ENCODE measurements at regions not wholly inside any gene's neighbourhood (a gene's known extent, or its start where the extent isn't known, plus 50 kb on each side); places are given as distances from the start of the nearest gene placed in this dataset.
A peak's percentile ranks its signal among the peaks of the same experiment; 100 is the strongest.

DNA sequence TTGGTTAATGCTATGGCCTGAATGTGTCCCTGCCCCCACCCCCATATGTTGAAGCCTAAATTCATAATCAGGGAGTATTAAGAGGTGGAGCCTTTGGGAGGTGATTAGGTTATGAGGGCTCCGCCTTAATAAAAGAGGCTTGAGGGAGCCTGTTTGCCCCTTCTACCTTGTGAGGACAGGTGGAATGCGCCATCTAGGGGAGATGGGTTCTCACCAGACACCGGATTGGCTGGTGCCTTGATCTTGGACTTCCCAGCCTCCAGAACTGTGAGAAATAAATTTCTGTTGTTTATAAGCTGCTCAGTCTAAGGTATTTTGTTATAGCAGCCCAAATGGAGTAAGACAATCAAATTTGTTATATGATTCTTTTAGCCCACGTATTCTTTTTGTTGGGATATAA, 148.3 kb downstream of the PTCSC3 start:
- WGBS (ENCODE audit: low lambda C conversion rate): 9% methylated on average over 4 of the region's 4 CpGs
- no peak for DNase-seq
- TF ChIP-seq RAD21 (IDR thresholded peaks at IDR 0.05; ENCODE audit: low read length) (peak; percentile 21; the same call in 1 of the 2 replicates), TAF1 (IDR thresholded peaks at IDR 0.05; ENCODE audit: borderline replicate concordance, low read depth, low read length) (no peak)
- TF ChIP-seq, protein P1, sequence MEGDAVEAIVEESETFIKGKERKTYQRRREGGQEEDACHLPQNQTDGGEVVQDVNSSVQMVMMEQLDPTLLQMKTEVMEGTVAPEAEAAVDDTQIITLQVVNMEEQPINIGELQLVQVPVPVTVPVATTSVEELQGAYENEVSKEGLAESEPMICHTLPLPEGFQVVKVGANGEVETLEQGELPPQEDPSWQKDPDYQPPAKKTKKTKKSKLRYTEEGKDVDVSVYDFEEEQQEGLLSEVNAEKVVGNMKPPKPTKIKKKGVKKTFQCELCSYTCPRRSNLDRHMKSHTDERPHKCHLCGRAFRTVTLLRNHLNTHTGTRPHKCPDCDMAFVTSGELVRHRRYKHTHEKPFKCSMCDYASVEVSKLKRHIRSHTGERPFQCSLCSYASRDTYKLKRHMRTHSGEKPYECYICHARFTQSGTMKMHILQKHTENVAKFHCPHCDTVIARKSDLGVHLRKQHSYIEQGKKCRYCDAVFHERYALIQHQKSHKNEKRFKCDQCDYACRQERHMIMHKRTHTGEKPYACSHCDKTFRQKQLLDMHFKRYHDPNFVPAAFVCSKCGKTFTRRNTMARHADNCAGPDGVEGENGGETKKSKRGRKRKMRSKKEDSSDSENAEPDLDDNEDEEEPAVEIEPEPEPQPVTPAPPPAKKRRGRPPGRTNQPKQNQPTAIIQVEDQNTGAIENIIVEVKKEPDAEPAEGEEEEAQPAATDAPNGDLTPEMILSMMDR (IDR thresholded peaks at IDR 0.05): peak; percentile 16; the same call in 1 of the 2 replicates
- Histone ChIP-seq H3K4me1 (ENCODE audit: control insufficient read depth in 1 of 2, insufficient read depth in 2 of 2, low read depth in 1 of 2, low read length in 1 of 2) (no peaks in the 10 kb centered on the region), H3K9me3 (no peaks in the 10 kb centered on the region), H3K9me2 (no peaks in the 10 kb centered on the region), H3K27me3 (ENCODE audit: insufficient read depth) (peaks cover 12% of the 10 kb centered on the region; the same call in 1 of the 2 replicates), H3K9ac (no peak overlapping the region), H3K36me3 (replicated peaks in 1 of 2; ENCODE audit: control insufficient read depth in 1 of 2, insufficient read depth in 2 of 2, low read length in 1 of 2) (no peaks in the 10 kb centered on the region), H2AFZ (ENCODE audit: low read depth) (no peak overlapping the region), H3K4me3 (ENCODE audit: low read depth in 2 of 2, low read length in 1 of 2) (no peak overlapping the region), H3F3A (replicated peaks; ENCODE audit: insufficient read depth) (no peaks in the 10 kb centered on the region), H3K4me2 (no peak overlapping the region), H3K79me2 (ENCODE audit: insufficient read depth) (no peaks in the 10 kb centered on the region), H3K27ac (ENCODE audit: low read depth in 2 of 2, low read length in 1 of 2) (no peak overlapping the region), H4K20me1 (ENCODE audit: insufficient read depth) (no peaks in the 10 kb centered on the region)
- POLR2A ChIA-PET: no interaction called here
- CTCF ChIA-PET: no interaction called here

DNA sequence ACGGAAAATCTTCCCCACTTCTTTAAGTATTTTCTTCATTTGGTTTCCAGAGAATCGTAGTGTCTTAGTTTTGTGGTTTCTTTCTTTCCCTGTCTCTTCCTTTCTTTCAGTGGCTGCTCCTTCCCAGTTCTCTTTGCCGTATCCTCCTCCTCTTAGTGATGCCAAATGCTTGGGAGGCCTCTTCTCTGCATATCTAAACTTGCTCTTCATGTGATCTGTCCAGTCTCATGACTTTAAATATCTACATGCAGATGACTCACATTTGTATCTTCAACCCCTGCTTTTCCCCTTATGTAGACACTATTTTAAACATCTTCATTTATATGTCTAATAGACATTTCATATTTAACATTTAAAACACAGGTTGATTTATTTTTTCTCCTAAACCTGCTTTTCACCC, 149.2 kb downstream of the PTCSC3 start:
- TF ChIP-seq EP300 (IDR thresholded peaks at IDR 0.05; ENCODE audit: borderline replicate concordance in 1 of 2, low read depth in 1 of 2, low read length in 1 of 2) (no peak), NFIC (IDR thresholded peaks at IDR 0.05; ENCODE audit: borderline replicate concordance) (no peak), RCOR1 (IDR thresholded peaks at IDR 0.05; ENCODE audit: low read length) (no peak), TEAD4 (IDR thresholded peaks at IDR 0.05; ENCODE audit: borderline replicate concordance, insufficient read depth) (no peak), YY1 (IDR thresholded peaks at IDR 0.05; ENCODE audit: low read depth) (no peak), RAD21 (IDR thresholded peaks at IDR 0.05; ENCODE audit: low read length) (no peak)
- ChIA-PET POLR2A (no interaction called here), CTCF (no interaction called here)
- no peak for DNase-seq
- no peak overlapping the region for H3K27ac ChIP-seq (ENCODE audit: low read depth in 2 of 2, low read length in 1 of 2)
- no peaks in the 10 kb centered on the region for H3K9me2 ChIP-seq
- H3F3A ChIP-seq (replicated peaks; ENCODE audit: insufficient read depth): no peaks in the 10 kb centered on the region
- H4K20me1 ChIP-seq (ENCODE audit: insufficient read depth): no peaks in the 10 kb centered on the region
- no peak overlapping the region for H2AFZ ChIP-seq (ENCODE audit: low read depth)
- no peaks in the 10 kb centered on the region for H3K36me3 ChIP-seq (replicated peaks in 1 of 2; ENCODE audit: control insufficient read depth in 1 of 2, insufficient read depth in 2 of 2, low read length in 1 of 2)
- no peaks in the 10 kb centered on the region for H3K4me1 ChIP-seq (ENCODE audit: control insufficient read depth in 1 of 2, insufficient read depth in 2 of 2, low read depth in 1 of 2, low read length in 1 of 2)
- H3K9me3 ChIP-seq: no peaks in the 10 kb centered on the region
- H3K27me3 ChIP-seq (ENCODE audit: insufficient read depth): peaks cover 17% of the 10 kb centered on the region; the same call in 1 of the 2 replicates
- H3K9ac ChIP-seq: no peak overlapping the region
- H3K79me2 ChIP-seq (ENCODE audit: insufficient read depth): no peaks in the 10 kb centered on the region
- no peak overlapping the region for H3K4me3 ChIP-seq (ENCODE audit: low read depth in 2 of 2, low read length in 1 of 2)
- 8% methylated on average over 3 of the region's 3 CpGs for WGBS (ENCODE audit: low lambda C conversion rate)
- no peak overlapping the region for H3K4me2 ChIP-seq

DNA sequence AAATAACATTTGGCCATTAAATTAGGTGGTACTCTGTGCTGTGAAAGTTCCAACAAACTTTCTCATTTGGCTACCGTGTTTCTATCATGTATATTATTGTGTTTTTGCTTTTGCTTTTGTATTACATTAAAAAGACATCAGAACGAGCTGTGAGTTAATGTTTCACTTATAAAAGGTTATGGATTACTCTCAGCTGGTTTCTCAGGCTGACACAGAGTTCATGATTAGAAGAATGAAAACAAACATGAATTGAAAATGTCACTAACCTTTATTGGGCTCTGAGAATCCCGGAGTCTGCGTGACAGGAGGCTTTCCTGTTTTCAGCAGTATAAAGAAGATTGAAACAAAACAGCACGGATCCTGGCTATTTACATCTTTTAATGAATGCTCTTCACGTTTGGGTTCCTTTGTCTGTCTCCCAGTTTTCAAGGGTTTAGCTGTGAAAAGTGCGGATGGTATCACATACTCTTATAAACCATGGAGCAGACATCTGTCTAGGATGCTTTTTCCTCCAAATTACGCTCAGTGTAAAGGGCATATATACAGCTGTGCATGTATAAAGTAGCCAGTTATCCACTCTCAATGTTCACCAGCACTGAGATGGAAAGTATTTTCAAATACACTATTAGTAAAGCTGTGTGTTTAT, 153.6 kb downstream of the PTCSC3 start:
- H2AFZ ChIP-seq (ENCODE audit: low read depth): no peak overlapping the region
- DNase-seq: no peak
- H3K4me1 ChIP-seq (ENCODE audit: control insufficient read depth in 1 of 2, insufficient read depth in 2 of 2, low read depth in 1 of 2, low read length in 1 of 2): no peaks in the 10 kb centered on the region
- no peaks in the 10 kb centered on the region for H3F3A ChIP-seq (replicated peaks; ENCODE audit: insufficient read depth)
- ChIA-PET CTCF (interaction anchor here (0.6 kb wide), 1 partner anchor 12 kb away, joined by 3 read pairs; no protein-coding TSS in a partner anchor), POLR2A (no interaction called here)
- H3K36me3 ChIP-seq (replicated peaks in 1 of 2; ENCODE audit: control insufficient read depth in 1 of 2, insufficient read depth in 2 of 2, low read length in 1 of 2): no peaks in the 10 kb centered on the region
- no peaks in the 10 kb centered on the region for H3K9me2 ChIP-seq
- no peaks in the 10 kb centered on the region for H3K9me3 ChIP-seq
- peaks cover 6% of the 10 kb centered on the region; the same call in 1 of the 2 replicates for H3K27me3 ChIP-seq (ENCODE audit: insufficient read depth)
- no peak overlapping the region for H3K4me3 ChIP-seq (ENCODE audit: low read depth in 2 of 2, low read length in 1 of 2)
- no peaks in the 10 kb centered on the region for H3K79me2 ChIP-seq (ENCODE audit: insufficient read depth)
- H3K9ac ChIP-seq: no peak overlapping the region
- H3K27ac ChIP-seq (ENCODE audit: low read depth in 2 of 2, low read length in 1 of 2): no peak overlapping the region
- 18% methylated on average over 8 of the region's 8 CpGs for WGBS (ENCODE audit: low lambda C conversion rate)
- no peaks in the 10 kb centered on the region for H4K20me1 ChIP-seq (ENCODE audit: insufficient read depth)
- no peak overlapping the region for H3K4me2 ChIP-seq
- TF ChIP-seq, protein P2, sequence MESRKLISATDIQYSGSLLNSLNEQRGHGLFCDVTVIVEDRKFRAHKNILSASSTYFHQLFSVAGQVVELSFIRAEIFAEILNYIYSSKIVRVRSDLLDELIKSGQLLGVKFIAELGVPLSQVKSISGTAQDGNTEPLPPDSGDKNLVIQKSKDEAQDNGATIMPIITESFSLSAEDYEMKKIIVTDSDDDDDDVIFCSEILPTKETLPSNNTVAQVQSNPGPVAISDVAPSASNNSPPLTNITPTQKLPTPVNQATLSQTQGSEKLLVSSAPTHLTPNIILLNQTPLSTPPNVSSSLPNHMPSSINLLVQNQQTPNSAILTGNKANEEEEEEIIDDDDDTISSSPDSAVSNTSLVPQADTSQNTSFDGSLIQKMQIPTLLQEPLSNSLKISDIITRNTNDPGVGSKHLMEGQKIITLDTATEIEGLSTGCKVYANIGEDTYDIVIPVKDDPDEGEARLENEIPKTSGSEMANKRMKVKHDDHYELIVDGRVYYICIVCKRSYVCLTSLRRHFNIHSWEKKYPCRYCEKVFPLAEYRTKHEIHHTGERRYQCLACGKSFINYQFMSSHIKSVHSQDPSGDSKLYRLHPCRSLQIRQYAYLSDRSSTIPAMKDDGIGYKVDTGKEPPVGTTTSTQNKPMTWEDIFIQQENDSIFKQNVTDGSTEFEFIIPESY (IDR thresholded peaks at IDR 0.05; ENCODE audit: borderline replicate concordance, low read depth): no peak
- TF ChIP-seq TAF1 (IDR thresholded peaks at IDR 0.05; ENCODE audit: borderline replicate concordance, low read depth, low read length) (no peak), RXRA (IDR thresholded peaks at IDR 0.05; ENCODE audit: borderline replicate concordance, low read depth) (no peak), RFX5 (IDR thresholded peaks at IDR 0.05; ENCODE audit: low read length) (no peak), JUND (IDR thresholded peaks at IDR 0.05) (no peak)
- TF ChIP-seq, protein P3, sequence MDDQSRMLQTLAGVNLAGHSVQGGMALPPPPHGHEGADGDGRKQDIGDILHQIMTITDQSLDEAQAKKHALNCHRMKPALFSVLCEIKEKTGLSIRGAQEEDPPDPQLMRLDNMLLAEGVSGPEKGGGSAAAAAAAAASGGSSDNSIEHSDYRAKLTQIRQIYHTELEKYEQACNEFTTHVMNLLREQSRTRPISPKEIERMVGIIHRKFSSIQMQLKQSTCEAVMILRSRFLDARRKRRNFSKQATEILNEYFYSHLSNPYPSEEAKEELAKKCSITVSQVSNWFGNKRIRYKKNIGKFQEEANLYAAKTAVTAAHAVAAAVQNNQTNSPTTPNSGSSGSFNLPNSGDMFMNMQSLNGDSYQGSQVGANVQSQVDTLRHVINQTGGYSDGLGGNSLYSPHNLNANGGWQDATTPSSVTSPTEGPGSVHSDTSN (IDR thresholded peaks at IDR 0.05): no peak
- TF ChIP-seq, protein P1 (IDR thresholded peaks at IDR 0.05): no peak
